Gastroesophageal sphincter (tissue), 3 donors: ENCODE measurements at regions not wholly inside any gene's neighbourhood (a gene's known extent, or its start where the extent isn't known, plus 50 kb on each side); places are given as distances from the start of the nearest gene placed in this dataset.

Experiments
- EP300 ChIP-seq: sonication (generic); formaldehyde crosslinking; IDR thresholded peaks from one replicate; pipeline ENCODE4 v1.6.1; 2017; ENCODE audit warnings: antibody characterized with exemption, mild to moderate bottlenecking
- POLR2A ChIP-seq, 2 donors: fragments of 450-650 bp; IDR thresholded peaks; one replicate each; pipeline ENCODE4 v1.6.1; 2017; ENCODE audit warnings: antibody characterized with exemption in 2 of 2, mild to moderate bottlenecking in 2 of 2, moderate library complexity in 1 of 2
- TF ChIP-seq, protein P1 (sequence below), 4 experiments: fragments of 200-600 bp in 2 of 4; fragments of 450-650 bp in 2 of 4; sonication (generic) in 1 of 4; IDR thresholded peaks; one replicate each; pipeline ENCODE4 v1.5.1; 2017 to 2019; ENCODE audit warnings: antibody characterized with exemption in 4 of 4, mild to moderate bottlenecking in 2 of 4, moderate library complexity in 2 of 4

DNA sequence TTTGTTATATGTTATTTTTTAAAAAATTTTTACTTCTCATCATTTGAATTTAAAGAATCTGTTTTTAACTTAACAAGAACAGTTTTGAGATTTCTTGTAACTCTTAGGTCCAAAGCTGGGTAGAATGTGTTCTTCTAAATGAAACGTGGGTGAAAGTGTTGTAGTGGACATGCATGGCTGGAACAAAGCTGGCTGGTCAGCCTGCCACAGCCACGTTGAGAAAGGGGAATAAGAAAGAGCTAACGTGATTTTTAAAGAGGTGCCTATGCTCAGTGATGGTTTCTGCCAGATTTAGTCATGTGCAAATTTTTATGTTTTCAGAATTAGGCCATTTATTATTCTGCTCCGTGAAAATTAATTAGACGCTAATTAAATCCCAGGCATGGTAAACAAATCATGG is 203.9 kb upstream of the COL3A1 start:
- TF ChIP-seq POLR2A (IDR thresholded peaks at IDR 0.05), result no peak
- TF ChIP-seq, protein P1, sequence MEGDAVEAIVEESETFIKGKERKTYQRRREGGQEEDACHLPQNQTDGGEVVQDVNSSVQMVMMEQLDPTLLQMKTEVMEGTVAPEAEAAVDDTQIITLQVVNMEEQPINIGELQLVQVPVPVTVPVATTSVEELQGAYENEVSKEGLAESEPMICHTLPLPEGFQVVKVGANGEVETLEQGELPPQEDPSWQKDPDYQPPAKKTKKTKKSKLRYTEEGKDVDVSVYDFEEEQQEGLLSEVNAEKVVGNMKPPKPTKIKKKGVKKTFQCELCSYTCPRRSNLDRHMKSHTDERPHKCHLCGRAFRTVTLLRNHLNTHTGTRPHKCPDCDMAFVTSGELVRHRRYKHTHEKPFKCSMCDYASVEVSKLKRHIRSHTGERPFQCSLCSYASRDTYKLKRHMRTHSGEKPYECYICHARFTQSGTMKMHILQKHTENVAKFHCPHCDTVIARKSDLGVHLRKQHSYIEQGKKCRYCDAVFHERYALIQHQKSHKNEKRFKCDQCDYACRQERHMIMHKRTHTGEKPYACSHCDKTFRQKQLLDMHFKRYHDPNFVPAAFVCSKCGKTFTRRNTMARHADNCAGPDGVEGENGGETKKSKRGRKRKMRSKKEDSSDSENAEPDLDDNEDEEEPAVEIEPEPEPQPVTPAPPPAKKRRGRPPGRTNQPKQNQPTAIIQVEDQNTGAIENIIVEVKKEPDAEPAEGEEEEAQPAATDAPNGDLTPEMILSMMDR (IDR thresholded peaks at IDR 0.05), result no peak
- no peak for TF ChIP-seq EP300
